ENCODE measurements at regions not wholly inside any gene's neighbourhood (a gene's known extent, or its start where the extent isn't known, plus 50 kb on each side); places are given as distances from the start of the nearest gene placed in this dataset.
"Not testable (repeated sequence)": the region's sequence is repeated elsewhere in the genome, so short reads cannot be mapped to it uniquely, and the experiment has no call there.

DNA sequence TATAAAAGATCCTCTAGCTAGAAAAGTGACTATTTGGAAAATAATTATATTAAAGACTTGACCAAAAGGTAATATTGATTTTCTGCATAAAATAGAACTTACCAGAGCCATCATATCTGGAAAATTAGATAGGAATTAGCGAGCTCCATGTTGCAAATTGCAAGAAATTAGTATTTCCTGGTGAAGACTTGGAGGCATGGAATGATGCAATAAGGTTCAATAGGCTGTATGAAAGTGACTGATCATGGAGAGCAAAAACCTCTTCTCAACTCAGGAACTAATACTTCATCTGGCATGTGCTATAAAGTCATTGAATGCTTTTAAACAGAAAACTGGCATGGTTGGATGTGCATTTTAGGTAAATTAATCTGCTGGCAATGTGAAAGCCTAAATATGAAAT, 66.3 kb upstream of the UFM1 start:
- DNase-seq, result no peak

DNA sequence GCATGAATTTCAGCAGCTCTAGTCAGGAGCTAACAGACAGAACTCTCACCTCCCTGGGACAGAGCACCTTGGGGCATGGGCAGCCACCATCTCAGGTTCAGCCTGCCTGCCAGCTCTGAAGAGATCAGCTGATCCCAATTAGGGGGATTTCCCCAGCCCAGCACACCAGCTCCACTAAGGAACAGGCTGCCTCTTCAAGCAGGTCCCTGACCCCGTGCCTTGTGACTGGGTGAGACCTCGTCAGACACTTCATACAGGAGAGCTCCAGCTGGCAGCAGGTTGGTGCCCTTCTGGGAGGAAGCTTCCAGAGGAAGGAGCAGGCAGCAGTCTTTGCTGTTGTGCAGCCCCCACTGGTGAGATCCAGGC, 84.5 kb upstream of the UFM1 start:
- no peak for DNase-seq

DNA sequence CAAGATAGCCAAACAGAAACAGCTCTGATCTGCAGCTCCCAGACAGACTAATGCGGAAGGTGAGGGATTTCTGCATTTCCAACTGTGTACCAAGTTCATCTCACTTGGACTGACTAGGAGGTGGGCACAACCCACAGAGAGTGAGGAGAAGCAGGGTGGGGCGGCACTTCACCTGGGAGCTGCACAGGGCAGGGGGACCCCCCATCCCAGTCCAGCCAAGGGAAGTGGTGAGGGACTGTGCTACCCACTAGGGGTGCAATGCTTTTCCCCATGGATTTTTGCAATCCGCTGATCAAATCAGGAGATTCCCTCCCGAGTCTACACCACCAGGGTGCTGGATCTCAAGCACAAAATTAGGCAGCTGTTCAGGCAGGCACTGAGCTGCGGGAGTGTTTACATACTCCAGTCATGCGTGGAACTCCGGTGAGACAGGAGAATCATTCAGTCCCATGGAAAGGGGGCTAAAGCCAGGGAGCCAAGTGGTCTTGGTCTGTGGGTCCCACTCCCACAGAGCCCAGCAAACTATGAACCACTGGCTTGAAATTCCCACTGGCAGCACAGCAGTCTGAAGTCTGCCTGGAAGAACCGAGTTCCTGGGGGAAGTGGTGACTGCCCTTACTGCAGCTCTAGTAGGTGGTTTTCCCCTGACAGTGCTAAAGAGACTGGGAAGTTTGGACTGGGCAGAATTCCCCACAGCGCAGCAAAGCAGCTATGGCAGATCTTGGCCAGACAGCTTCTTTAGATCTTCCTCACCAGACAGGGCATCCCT, 85.1 kb upstream of the UFM1 start:
- no peak for DNase-seq

DNA sequence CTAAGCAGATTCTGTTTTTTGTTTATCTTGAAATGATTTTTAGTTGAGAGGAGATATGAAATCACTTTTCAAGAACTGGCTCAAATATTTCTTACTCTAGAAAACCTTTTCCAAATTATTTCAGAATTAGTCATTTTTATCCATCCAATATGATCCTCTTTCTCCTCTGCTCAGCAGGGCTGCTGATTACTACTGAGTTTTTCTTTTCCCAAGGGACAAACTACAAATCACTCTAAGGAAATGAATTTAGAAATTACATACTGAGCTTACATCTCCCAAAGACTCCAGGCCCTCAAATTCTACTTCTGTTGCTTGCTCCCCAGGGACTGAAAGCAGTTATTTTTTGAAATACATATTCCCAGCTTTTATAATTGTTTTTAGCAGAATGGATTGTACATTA, 87.4 kb upstream of the UFM1 start:
- no peak for DNase-seq

DNA sequence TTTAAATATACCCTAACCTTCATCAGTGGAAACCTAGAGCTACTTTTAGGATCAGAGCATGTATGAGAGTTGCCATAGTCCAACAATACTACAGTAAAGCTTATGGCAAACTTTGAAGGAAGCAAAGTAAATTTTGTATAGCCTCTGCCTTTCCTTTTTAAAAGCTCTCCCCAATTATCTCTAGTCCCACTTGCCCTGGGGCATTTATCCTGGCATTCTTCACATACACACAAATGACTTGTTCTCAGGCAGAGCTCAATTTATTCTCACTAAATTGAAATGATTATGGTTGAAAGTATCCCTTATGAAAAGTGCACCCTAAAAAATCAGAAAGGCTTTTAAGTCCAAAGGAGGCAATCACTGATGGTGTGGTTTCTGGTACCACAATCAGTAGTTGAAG, 94.1 kb upstream of the UFM1 start:
- DNase-seq, result no peak

DNA sequence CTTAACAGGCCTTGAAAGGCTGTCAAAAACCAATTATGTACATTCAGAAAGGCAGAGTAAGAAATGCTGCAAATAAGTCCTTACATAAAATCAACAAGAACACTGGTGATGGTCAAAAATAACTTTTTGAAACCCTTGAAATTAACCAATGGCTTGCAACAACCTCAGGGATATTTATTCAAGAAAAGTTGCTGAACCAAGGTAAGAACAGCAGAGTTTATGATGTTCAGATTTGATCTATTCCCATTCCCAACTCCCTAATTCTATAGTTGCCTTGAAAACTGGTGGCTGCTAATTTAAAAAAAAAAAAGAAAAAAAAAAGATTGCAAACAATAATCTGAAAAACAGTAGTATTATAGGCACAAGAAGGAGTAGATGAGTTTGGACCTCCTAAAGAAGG, 109.8 kb upstream of the UFM1 start:
- DNase-seq, result no peak

DNA sequence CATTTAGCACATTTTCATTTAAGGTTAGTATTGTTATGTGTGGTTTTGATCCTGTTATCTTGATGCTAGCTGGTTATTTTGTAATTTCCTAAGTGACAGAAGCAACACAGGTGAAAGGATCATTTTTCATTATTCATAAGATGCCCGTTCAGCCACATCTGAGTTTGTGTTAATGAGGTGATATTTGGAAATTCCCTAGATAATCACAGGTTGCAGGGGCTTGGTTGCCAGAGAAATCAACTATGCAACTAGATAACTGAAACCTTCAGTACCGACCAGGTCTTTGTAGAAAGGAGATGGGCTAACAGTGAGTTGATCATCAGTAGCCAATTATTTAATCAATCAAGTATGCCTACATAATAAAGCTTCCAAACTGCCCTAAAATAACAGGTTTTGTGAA, 121.3 kb upstream of the UFM1 start:
- DNase-seq, result no peak

DNA sequence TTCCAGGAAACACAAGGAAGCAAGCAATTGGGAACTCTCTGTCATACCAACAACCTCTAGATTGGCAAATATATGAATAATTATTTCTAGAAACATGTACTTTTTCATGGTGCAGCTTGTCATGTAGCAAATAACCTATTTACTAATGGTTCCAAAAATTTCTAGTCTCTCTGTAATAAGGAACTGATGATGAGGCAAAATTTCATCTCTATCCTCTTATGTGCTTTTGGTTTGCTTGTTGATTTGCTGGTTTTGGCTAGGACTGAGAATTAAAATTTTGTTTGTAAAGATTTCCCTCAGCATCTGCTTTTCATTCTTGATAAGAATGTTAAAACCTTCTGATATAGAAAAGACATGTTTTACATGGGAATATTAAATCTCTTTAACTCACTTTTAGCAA, 123.2 kb upstream of the UFM1 start:
- no peak for DNase-seq

DNA sequence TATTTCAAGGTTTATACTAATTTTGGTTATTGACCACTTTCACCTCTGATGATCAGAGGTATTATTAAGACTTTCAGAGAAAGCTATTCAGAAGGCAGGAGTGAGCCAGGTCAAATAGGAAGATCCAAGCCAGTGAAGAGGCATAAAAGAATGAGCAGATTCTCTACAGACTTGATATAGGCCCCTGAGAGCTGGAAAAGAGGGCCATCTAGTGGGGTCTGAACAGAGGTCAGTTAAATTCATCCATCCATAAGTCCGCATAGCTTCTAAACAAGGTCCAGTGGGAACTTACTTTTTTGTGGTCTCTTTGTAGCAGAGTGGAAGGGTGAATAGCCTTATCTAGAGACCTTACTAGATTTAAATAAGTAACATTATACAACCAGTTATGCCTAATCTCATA, 126.6 kb upstream of the UFM1 start:
- no peak for DNase-seq

DNA sequence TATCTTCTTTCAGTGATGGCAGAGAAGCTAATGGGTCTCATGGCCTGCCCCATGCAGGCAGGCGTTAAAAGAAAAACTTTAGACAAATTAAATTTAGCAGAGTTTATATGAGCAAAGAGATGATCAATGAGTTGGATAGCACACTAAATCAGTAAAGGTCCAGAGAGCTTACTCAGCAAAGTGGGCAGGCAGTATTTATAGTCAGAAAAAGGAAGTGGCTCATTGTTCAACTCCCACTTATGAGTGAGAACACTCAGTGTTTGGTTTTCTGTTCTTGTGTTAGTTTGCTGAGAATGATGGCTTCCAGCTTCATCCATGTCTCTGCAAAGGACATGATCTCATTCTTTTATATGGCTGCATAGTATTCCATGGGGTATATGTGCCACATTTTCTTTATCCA, 128.5 kb upstream of the UFM1 start:
- DNase-seq, result not testable (repeated sequence)

DNA sequence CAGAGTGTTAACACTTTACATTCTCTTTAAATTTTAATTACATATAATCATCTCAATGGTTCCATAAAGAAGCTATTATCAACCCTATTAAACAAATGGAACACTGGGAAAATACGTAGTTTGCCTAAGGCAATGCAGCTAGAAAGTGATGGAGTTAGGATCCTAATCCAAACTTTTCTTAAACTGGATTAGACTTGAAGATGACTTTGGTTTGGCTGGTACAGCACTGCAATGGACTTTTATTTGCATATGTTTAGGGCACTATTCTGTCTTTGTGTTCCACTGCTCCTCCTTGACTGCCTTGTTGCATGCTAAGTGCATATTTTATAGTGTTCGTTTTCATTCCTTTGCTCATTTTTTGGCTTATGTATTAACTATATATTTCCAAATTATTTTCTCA, 133.5 kb upstream of the UFM1 start:
- DNase-seq, result no peak

DNA sequence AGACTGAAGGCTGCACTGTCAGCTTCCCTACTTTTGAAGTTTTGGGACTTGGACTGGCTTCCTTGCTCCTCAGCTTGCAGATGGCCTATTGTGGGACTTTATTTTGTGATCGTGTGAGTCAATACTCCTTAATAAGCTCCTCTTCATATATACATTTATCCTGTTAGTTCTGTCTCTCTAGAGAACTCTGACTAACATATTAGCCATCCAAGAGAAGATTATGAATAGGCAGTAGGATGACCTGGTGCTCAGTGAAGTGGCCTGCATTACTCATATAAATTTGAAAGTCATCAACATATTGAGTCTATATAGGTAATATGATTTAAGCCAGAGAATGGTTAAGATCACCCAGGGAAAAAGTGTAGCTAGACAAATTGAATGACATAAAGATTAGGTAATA, 136.3 kb upstream of the UFM1 start:
- no peak for DNase-seq

DNA sequence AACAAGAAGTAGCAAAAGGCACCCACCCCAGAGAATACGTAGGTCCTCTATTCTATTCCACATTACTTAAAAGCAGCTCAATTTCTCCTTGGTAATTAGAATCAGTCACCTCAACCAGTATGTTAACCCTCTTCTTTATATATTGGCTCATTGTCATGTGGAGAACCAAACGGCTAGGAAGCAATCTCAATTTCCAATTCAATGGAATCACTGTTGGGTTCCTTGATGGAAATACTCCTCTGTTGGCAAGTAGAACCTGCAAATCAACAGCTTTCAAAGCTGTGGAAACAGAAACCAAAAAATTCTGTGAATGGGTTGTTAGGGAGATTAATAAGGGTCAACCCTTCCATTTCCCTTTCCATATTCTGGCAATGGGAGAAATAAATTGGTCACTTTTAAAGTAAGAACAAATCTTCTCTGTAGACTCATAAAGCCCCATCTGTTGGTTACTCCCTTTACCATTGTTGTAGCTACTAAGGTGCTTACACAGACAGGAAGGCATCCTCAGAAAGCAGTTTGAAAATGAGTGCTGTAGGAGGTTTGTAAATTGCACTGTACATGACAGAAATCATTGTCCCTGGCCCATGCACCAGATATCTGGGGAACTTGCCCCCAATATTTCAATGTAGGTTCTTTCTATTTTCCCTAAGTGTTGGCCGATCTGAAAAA, 138.6 kb upstream of the UFM1 start:
- no peak for DNase-seq

DNA sequence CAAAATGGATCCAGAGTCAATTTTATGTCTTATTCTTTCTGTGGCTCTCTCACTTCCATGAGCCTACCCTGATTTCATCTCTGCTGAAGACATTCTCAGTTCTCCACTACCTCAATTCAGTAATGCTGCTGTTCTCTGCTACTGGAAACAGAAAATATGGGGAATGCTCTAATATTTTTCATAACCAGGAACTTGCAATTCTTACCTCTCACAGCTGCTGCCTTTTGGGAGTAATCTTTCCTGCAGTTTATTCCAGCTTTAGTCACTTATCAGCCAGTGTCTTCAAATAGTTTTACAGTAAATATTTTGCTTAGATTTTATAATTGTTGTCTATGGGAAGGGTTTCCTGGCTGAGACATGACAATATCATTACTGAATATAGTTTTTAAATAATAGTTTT, 145.1 kb upstream of the UFM1 start:
- DNase-seq, result no peak

DNA sequence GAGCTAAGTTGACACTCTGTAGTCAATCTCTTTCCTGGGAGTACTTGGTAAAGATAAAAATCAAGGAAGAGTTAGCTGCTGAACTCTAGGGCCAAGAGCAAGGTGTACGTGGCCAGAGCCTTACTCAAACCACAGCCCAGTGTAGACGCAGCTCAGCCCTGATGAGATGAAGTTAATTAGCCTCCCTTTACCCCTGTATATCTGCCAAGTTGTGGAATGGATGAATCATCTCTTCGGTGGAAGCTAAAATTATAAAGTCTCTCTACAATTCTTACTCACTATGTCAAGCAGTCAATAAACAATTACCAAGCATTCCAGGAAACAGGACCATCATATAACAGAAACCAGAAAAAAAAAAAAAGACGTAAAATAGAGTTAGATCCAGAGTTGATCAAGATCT, 146.9 kb upstream of the UFM1 start:
- DNase-seq, result no peak

DNA sequence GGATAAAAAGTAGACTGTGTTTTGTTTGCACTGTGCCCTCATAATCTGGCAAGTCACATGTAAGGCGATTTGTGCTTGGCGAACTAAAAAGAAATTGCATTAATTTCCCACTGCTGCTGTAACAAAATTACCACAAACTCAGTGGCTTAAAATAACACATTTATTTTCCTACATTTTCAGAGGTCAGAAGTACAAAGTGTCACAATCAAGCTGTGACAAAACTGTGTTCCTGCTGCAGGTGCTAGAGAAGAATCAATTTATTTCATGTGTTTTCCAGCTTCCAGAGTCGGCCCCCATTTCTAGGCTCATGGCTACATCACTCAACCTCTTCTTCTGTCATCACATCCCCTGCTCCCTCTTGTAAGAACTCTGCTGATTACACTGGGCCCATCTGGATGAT, 158.6 kb upstream of the UFM1 start:
- DNase-seq, result no peak

DNA sequence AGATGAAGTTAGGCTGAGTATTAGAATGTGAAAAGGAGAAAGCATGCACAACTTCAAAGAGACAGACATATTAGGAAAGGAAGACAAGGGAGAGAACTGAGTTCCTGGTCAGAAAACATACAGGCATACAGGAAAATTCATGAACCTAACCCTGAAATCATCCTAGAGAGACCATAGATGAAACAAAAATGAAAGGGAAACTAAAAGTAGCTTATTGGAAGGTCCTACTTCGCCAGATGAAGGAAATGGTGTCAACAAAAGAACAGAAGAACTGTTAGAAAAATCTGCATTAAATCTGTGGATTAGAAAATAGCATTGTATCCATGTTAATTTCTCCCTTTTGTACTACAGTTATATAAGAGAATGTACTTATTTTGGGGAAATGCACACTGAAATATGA, 169.0 kb upstream of the UFM1 start:
- DNase-seq, result no peak

DNA sequence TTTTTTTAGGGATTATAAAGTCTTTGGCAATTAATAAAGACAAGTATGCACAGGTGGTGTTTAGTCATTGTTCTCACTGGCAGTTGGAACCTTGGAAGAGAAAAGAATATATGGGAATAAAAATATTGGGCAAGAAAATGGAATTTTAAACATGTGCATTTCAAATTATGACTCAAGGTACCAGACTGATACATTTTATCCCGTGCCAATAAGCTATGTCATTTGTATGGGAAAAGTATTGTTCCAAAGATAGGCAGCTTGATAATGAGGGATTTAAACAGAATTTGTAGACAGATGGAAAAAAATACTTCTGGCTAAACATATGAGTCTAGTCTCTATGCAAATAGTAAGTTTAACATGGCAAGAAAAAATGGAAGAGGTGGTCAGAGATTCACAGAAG, 169.5 kb upstream of the UFM1 start:
- DNase-seq, result no peak

DNA sequence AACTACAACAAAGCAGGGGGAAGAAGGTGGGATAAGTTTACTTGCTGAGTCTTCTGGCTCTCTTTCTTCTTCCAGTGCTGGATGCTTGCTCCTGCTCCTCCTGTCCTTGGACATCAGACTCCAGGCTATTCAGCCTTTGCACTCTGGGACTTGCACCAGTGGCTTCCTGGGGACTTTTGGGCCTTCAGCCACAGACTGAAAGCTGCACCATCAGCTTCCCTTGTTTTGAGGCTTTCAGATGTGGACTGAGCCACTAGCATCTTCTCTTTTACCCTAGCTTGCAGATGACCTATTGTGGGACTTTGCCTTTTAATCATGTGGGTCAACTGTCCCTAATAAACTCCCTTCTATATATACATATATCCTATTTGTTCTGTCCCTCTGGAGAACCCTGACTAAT, 173.0 kb upstream of the UFM1 start:
- DNase-seq, result no peak

DNA sequence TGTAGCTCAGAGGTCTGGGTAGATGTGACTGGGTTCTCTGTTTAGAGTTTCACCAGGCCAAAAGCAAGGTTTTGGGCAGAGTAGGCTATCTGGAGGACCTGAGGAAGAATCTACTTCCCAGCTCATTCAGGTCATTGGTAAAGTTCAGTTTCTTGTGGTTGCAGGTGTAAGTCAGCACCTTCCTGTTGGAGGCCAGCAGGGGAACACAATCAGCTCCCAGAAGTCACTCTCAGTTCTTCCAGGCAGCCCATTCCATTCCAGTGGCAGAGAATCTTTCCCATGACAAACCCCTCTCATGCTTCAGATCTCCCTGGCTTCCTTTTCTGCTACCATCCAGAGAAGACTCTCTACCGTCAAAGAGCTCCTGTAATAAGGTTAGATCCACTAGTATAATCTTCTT, 176.2 kb upstream of the UFM1 start:
- no peak for DNase-seq

DNA sequence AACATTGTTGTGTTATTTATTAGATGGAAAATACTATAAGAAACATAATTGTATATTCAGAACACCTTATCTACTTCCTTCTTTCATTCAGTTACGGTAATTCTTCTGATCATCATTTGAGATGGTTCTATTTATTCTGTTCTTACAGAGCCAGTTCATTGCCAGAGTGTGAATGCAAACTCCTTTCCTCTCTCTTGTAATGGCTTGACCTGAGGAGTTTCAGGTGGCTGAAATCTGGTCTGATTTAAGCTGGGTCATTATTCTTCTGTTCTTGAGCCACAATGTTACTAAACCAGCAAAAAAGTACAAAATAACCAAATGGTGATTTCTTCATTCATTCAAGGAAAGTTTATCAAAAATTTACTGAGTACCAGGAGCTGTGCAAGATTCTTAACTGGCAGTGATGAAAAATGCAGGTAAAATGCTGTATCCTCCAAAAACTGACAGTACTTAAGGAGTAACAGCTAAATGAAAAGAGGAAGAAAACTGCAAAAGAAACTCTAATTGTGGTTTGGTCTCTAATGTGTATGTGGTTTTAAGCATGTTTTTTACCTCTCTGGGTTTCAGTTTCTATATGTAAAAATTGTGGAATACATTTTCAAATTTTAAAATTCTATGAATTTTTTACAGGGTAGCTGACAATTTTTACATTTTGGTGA, 182.4 kb upstream of the UFM1 start:
- no peak for DNase-seq

DNA sequence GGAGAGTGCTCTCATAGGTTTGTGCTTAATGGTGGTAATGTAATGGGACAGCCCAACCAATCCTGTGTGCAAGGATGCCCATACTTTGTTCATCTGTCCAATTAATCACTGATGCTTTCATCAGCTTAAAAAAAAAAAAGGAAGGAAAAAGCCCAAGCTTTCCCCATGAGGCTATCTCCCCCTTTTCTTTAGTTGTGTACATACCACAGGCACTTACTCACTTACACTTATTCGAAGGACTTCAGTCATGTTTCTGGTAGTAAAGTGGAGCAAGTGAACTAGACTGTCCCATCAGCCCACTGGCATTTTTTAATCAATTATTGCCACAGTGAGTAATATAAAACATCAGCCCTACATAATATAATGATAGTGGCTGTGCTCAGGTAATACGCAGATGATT, 183.5 kb upstream of the UFM1 start:
- DNase-seq, result no peak

DNA sequence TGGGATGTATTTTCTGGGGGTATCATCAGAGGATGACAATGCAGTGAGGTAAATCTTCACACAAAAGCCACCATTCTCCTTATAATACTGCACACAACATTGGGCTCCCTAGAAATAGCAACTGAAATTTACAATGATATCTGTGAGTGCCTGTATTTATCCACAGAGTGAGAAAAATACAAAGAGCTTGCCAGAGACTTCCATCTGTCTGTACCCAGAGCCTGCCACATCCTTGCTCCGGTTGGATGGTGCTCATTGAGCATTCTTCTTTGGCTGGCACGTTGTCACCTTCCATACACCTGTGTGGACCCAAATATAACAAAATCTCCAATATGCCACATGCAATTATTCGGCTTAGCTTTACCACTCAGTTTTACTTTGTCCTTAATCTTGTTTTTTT, 189.5 kb upstream of the UFM1 start:
- DNase-seq, result no peak

DNA sequence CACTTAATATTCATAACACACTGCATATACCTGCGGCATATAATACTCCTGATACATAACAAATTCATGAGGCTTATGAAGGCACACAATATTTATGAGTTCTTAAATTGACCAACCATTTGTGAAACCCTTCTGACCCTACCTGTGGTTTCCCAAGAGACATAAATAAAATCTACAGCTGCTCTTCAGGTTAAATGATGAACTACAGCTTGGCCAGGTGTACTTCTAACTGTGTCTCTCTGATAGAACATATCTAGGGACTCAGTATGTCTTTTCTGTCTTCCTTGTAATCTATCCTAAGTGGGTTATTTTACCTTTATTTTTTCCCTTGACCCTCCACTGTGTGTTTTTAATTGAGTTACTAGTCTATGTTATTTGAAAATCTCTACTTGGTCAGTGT, 189.9 kb upstream of the UFM1 start:
- DNase-seq, result no peak
